IMR-90 (cell line): ENCODE measurements at regions not wholly inside any gene's neighbourhood (a gene's known extent, or its start where the extent isn't known, plus 50 kb on each side); places are given as distances from the start of the nearest gene placed in this dataset.

ENCODE experiments used
- ATAC-seq: fragments of 200-7000 bp; cut with Tn5 transposase; 2 replicates; pipeline ENCODE4 v1.9.1; 2020; ENCODE audit warnings: low read depth, mild to moderate bottlenecking, moderate library complexity
- BruUV-seq: library from RNA; stranded (reverse); fragments of 400-500 nt; replicated peaks from 2 replicates; lab custom pipeline; 2021; lab: Mats Ljungman, UMichigan
- CTCF ChIA-PET: fragments of 300-600 bp; formaldehyde crosslinking; extraction: SDS; loops from one replicate; lab custom pipeline; 2021; ENCODE audit warnings: antibody characterized with exemption; lab: Yijun Ruan, JAX
- POLR2A ChIA-PET: fragments of 300-600 bp; sonication (Branson Sonifier 250); formaldehyde crosslinking; loops from one replicate; lab custom pipeline; 2022; ENCODE audit warnings: antibody characterized with exemption; ENCODE audit not compliant: unreplicated experiment; lab: Charles Lee
- DNase-seq: peaks from one replicate; pipeline ENCODE4 v3.0.0; 2013
- H2AFZ ChIP-seq: replicated peaks from 2 replicates; pipeline ENCODE3; 2013; ENCODE audit warnings: low read length, mild to moderate bottlenecking; ENCODE audit not compliant: poor library complexity
- H2AK5ac ChIP-seq: 2 replicates; pipeline ENCODE4 v1.6.1; 2013; ENCODE audit warnings: low read depth, low read length, inconsistent platforms
- H2AK9ac ChIP-seq: replicated peaks from 2 replicates; pipeline ENCODE3; 2013; ENCODE audit warnings: mild to moderate bottlenecking, low read depth, low read length, moderate library complexity; ENCODE audit not compliant: poor library complexity
- H2BK120ac ChIP-seq: 2 replicates; pipeline ENCODE4 v1.6.1; 2013; ENCODE audit warnings: low read depth, low read length, inconsistent platforms
- H2BK15ac ChIP-seq: 3 replicates; pipeline ENCODE4 v1.6.1; 2013; ENCODE audit warnings: low read depth, low read length, inconsistent platforms
- H2BK20ac ChIP-seq: 2 replicates; pipeline ENCODE4 v1.6.1; 2013; ENCODE audit warnings: low read depth, mild to moderate bottlenecking, inconsistent platforms, low read length, moderate library complexity
- H2BK5ac ChIP-seq: 2 replicates; pipeline ENCODE4 v1.6.1; 2013; ENCODE audit warnings: mild to moderate bottlenecking, low read depth, low read length, inconsistent platforms; ENCODE audit not compliant: poor library complexity, severe bottlenecking
- H3K14ac ChIP-seq: replicated peaks from 2 replicates; pipeline ENCODE4 v1.6.1; 2013; ENCODE audit warnings: low read depth, low read length, inconsistent platforms
- H3K18ac ChIP-seq: 2 replicates; pipeline ENCODE4 v1.6.1; 2013; ENCODE audit warnings: low read depth, low read length, control low read depth
- H3K23ac ChIP-seq: 2 replicates; pipeline ENCODE4 v1.6.1; 2013; ENCODE audit warnings: low read depth, low read length, inconsistent platforms
- H3K27ac ChIP-seq: 2 replicates; pipeline ENCODE4 v1.5.1; 2013; ENCODE audit warnings: mild to moderate bottlenecking, control low read depth, low read length; ENCODE audit not compliant: insufficient read depth
- H3K27me3 ChIP-seq: 2 replicates; pipeline ENCODE4 v1.6.1; 2013; ENCODE audit warnings: low read length; ENCODE audit not compliant: control insufficient read depth, insufficient read depth
- H3K36me3 ChIP-seq: 2 replicates; pipeline ENCODE4 v1.6.1; 2013; ENCODE audit warnings: low read length, mixed read lengths; ENCODE audit not compliant: control insufficient read depth, insufficient read depth
- H3K4ac ChIP-seq: 2 replicates; pipeline ENCODE4 v1.6.1; 2013; ENCODE audit warnings: low read depth, low read length, inconsistent platforms
- H3K4me1 ChIP-seq: 2 replicates; pipeline ENCODE4 v1.6.1; 2013; ENCODE audit warnings: low read length, mixed read lengths; ENCODE audit not compliant: control insufficient read depth, insufficient read depth
- H3K4me2 ChIP-seq: 2 replicates; pipeline ENCODE4 v1.6.1; 2013; ENCODE audit warnings: low read depth, mild to moderate bottlenecking, control low read depth, low read length, moderate library complexity
- H3K4me3 ChIP-seq: 2 replicates; pipeline ENCODE4 v1.5.1; 2013; ENCODE audit warnings: low read depth, mild to moderate bottlenecking, control low read depth, low read length, moderate library complexity; ENCODE audit not compliant: insufficient read depth
- H3K56ac ChIP-seq: 2 replicates; pipeline ENCODE4 v1.6.1; 2013; ENCODE audit warnings: low read length, inconsistent platforms; ENCODE audit not compliant: insufficient read depth; ENCODE audit errors: extremely low read depth
- H3K79me1 ChIP-seq, 2 experiments: 2 replicates each; pipeline ENCODE4 v1.6.1; 2013; ENCODE audit warnings: low read length in 2 of 2, inconsistent platforms in 1 of 2, low read depth in 1 of 2
- H3K9ac ChIP-seq: 2 replicates; pipeline ENCODE4 v1.6.1; 2013; ENCODE audit warnings: low read depth, low read length, control low read depth
- H3K9me1 ChIP-seq: 2 replicates; pipeline ENCODE4 v1.6.1; 2013; ENCODE audit warnings: low read length, inconsistent platforms; ENCODE audit not compliant: insufficient read depth
- H3K9me3 ChIP-seq: 2 replicates; pipeline ENCODE4 v1.6.1; 2013; ENCODE audit warnings: low read length; ENCODE audit not compliant: control insufficient read depth, insufficient read depth
- H4K20me1 ChIP-seq: 2 replicates; pipeline ENCODE4 v1.6.1; 2013; ENCODE audit warnings: low read length, inconsistent platforms; ENCODE audit not compliant: insufficient read depth
- H4K5ac ChIP-seq: 2 replicates; pipeline ENCODE4 v1.6.1; 2013; ENCODE audit warnings: mild to moderate bottlenecking, low read depth, low read length, control low read depth
- H4K8ac ChIP-seq, 2 experiments: 2 replicates each; pipeline ENCODE4 v1.6.1; 2013; ENCODE audit warnings: low read depth in 2 of 2, low read length in 2 of 2, control low read depth in 1 of 2, inconsistent platforms in 1 of 2
- H4K91ac ChIP-seq: 2 replicates; pipeline ENCODE4 v1.6.1; 2013; ENCODE audit warnings: low read depth, low read length, inconsistent platforms; ENCODE audit not compliant: insufficient read depth
- BHLHE40 ChIP-seq: fragments of 150-350 bp; IDR thresholded peaks from 2 replicates; pipeline ENCODE4 v1.6.1; 2016; ENCODE audit warnings: mild to moderate bottlenecking, low read depth, low read length
- FOS ChIP-seq: fragments of 150-350 bp; IDR thresholded peaks from 2 replicates; pipeline ENCODE4 v1.6.1; 2016; ENCODE audit warnings: low read depth, low read length
- MAFK ChIP-seq: IDR thresholded peaks from 2 replicates; pipeline ENCODE4 v1.6.1; 2012; ENCODE audit warnings: low read depth, low read length, improper control_type of control experiment
- MXI1 ChIP-seq: IDR thresholded peaks from 2 replicates; pipeline ENCODE4 v1.6.1; 2012; ENCODE audit warnings: low read depth, mild to moderate bottlenecking, low read length, moderate library complexity, borderline replicate concordance
- POLR2A ChIP-seq: IDR thresholded peaks from 2 replicates; pipeline ENCODE4 v1.6.1; 2012; ENCODE audit warnings: mild to moderate bottlenecking, low read depth, low read length
- RAD21 ChIP-seq: IDR thresholded peaks from 2 replicates; pipeline ENCODE4 v1.6.1; 2012; ENCODE audit warnings: low read length, improper control_type of control experiment
- RCOR1 ChIP-seq: IDR thresholded peaks from 2 replicates; pipeline ENCODE4 v1.6.1; 2012; ENCODE audit warnings: mild to moderate bottlenecking, low read length, improper control_type of control experiment; ENCODE audit not compliant: insufficient replicate concordance
- WGBS, 2 experiments: methylation state at CpG; one replicate each; pipeline versions ENCODE4 v1.1.5 to v1.1.7; 2013; ENCODE audit warnings: missing lambda C conversion rate in 2 of 2; ENCODE audit not compliant: insufficient read length in 1 of 2; ENCODE audit errors: extremely low coverage in 2 of 2; 5-methylcytosine and 5-hydroxymethylcytosine counted together
- dilution Hi-C: fragments of 300-500 bp; cut with HindIII; formaldehyde crosslinking; loops from one replicate; pipeline ENCODE4 v1.14.3; 2018; ENCODE audit warnings: low sequenced_read_pairs; ENCODE audit not compliant: unreplicated experiment
- in situ Hi-C: fragments of 300-500 bp; cut with MboI; formaldehyde crosslinking; loops from 3 replicates; pipeline ENCODE4 v1.14.3; 2019; ENCODE audit warnings: low sequenced_read_pairs, inconsistent platforms, mixed read lengths
- intact Hi-C: fragments of 100-400 bp; cut with micrococcal nuclease; formaldehyde crosslinking; loops from 2 replicates; pipeline ENCODE4 v1.10.0; 2022

- H4K20me1 ChIP-seq: no peaks in the 10 kb centered on the region
- ATAC-seq: no peak
These were observed 233.1 kb upstream of the HES1 start for GRCh38 chr3:193902607-193903511.

More at GRCh38 chr3:193902607-193903511, 233.1 kb upstream of the HES1 start:
- H3K4me2 ChIP-seq: no peak overlapping the region
- H2BK5ac ChIP-seq: no peak overlapping the region
- no peak overlapping the region for H3K23ac ChIP-seq
- intact Hi-C loops: no loop called here
- H3K9me3 ChIP-seq: no peaks in the 10 kb centered on the region
- no peak overlapping the region for H2AK5ac ChIP-seq
- no peak overlapping the region for H4K91ac ChIP-seq
- no TSS peak for BruUV-seq
- H2BK15ac ChIP-seq: no peak overlapping the region
- H2BK20ac ChIP-seq: no peak overlapping the region
- POLR2A ChIA-PET: no interaction called here
- no peaks in the 10 kb centered on the region for H3K9me1 ChIP-seq
- peak overlapping the region; percentile 7 for H2AFZ ChIP-seq
- H3K56ac ChIP-seq: no peak overlapping the region
- in situ Hi-C loops: no loop called here
- DNase-seq: no peak
- CTCF ChIA-PET: interaction anchor here (0.5 kb wide), 1 partner anchor 192 kb away, joined by 3 read pairs; no protein-coding TSS in a partner anchor
- H3K79me1 ChIP-seq: no peaks in the 10 kb centered on the region
- H4K8ac ChIP-seq: no peak overlapping the region
- H4K5ac ChIP-seq: no peak overlapping the region
- no peak overlapping the region for H3K14ac ChIP-seq
- H3K4ac ChIP-seq: no peak overlapping the region
- no peaks in the 10 kb centered on the region for H3K4me1 ChIP-seq
- no peak overlapping the region for H2BK120ac ChIP-seq
- dilution Hi-C loops: no loop called here
- no peak overlapping the region for H3K18ac ChIP-seq
- H3K27ac ChIP-seq: no peak overlapping the region
- H3K9ac ChIP-seq: no peak overlapping the region
- H3K4me3 ChIP-seq: no peak overlapping the region
- peaks cover 46% of the 10 kb centered on the region for H3K27me3 ChIP-seq
- H3K36me3 ChIP-seq: no peaks in the 10 kb centered on the region
- no peak overlapping the region for H2AK9ac ChIP-seq
- whole genome bisulfite sequencing, 2 experiments: 20% methylated on average over 1 of the region's 14 CpGs; no CpG with 5 or more reads in 1 of the 2 experiments
- TF ChIP-seq RAD21: no peak
- TF ChIP-seq RCOR1: no peak
- TF ChIP-seq BHLHE40: no peak
- no peak for TF ChIP-seq FOS
- TF ChIP-seq MXI1: no peak
- no peak for TF ChIP-seq MAFK
- TF ChIP-seq POLR2A: no peak
